RWPE1 (cell line): ENCODE measurements at regions not wholly inside any gene's neighbourhood (a gene's known extent, or its start where the extent isn't known, plus 50 kb on each side); places are given as distances from the start of the nearest gene placed in this dataset.

Source experiments
- CTCF ChIA-PET: fragments of 350-600 bp; sonication (Branson Sonifier 250); formaldehyde crosslinking; extraction: SDS; loops from one replicate; lab custom pipeline; 2021; lab: Yijun Ruan, JAX
- POLR2A ChIA-PET: fragments of 400-600 bp; formaldehyde crosslinking; extraction: SDS; loops from one replicate; lab custom pipeline; 2020; ENCODE audit warnings: antibody characterized with exemption; ENCODE audit not compliant: low non-redundant PET; lab: Yijun Ruan, JAX
- DNase-seq: peaks from one replicate; pipeline ENCODE4 v3.0.0; 2012; ENCODE audit warnings: low spot score
- H3K27ac ChIP-seq: fragments of 450-650 bp; 2 replicates; pipeline ENCODE4 v1.5.1; 2017
- CTCF ChIP-seq: fragments of 450-650 bp; conservative IDR thresholded peaks from 2 replicates; pipeline ENCODE4 v1.5.1; 2017; ENCODE audit warnings: low read depth, mild to moderate bottlenecking

DNA sequence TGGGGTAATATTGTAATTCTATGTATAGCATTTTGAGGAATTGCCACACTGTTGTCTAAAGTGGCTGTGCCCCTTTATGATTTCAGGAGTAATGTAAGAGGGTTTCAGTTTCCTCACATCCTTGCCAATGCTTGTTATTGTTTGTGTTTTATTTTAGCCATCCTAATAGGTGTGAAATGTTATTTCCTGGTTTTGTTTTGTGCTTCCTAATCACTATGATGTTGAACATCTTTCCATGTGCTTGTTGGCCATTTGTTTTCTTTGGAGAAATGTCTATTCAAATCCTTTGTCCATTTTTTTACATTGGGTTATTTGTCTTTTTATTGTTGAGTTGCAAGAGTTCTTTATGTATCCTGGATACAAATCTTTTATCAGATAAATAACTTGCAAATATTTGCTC, 97.3 kb upstream of the MLIP start:
- CTCF ChIA-PET, result no interaction called here
- no peak for TF ChIP-seq CTCF
- H3K27ac ChIP-seq, result no peak overlapping the region
- DNase-seq, result no peak
- POLR2A ChIA-PET, result no interaction called here

DNA sequence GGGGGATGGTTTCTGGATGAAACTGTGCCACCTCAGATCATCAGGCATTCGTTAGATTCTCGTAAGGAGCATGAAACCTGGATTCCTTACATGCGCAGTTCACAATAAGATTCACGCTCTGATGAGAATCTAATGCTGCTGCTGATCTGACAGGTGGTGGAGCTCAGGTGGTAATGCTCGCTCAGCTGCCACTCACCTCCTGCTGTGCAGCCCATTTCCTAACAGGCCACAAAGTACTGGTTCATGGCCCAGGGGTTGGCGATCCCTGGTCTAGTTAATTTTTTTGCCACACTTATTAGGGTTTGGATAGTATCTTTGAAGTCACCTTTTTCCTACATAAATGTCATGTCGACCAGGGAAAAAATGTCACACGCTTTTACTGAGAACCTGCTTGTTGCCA, 96.8 kb upstream of the MLIP start:
- POLR2A ChIA-PET, result no interaction called here
- no peak for DNase-seq
- H3K27ac ChIP-seq, result no peak overlapping the region
- CTCF ChIA-PET, result no interaction called here
- no peak for TF ChIP-seq CTCF

GRCh38 chr6:54017877-54018276, 93.4 kb upstream of the MLIP start:
- no peak for DNase-seq
- TF ChIP-seq CTCF, result no peak
- POLR2A ChIA-PET, result no interaction called here
- CTCF ChIA-PET, result no interaction called here
- no peak overlapping the region for H3K27ac ChIP-seq

DNA sequence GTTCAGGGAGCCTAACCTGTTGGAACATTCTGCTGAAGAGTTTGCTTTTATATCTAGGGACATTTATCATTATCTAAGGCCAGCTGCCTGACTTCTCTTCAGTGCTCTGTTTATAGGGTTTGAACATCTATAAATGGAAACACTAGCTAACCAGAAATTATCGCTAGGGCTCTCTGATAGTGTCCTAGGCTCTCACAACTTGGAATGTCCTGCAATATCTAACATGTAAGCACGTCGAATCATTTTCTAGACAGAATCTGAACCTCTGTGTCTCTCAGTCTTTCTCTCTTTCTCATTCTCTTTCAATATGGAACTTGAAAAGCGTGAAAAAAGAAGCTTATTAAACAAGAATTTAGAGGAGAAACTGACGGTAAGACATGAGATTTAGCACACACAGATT, 92.5 kb upstream of the MLIP start:
- no peak for DNase-seq
- CTCF ChIA-PET, result interaction anchor here (0.6 kb wide), 1 partner anchor 1021 kb away, joined by 7 read pairs; no protein-coding TSS in a partner anchor
- TF ChIP-seq CTCF, result no peak
- H3K27ac ChIP-seq, result no peak overlapping the region
- POLR2A ChIA-PET, result no interaction called here

DNA sequence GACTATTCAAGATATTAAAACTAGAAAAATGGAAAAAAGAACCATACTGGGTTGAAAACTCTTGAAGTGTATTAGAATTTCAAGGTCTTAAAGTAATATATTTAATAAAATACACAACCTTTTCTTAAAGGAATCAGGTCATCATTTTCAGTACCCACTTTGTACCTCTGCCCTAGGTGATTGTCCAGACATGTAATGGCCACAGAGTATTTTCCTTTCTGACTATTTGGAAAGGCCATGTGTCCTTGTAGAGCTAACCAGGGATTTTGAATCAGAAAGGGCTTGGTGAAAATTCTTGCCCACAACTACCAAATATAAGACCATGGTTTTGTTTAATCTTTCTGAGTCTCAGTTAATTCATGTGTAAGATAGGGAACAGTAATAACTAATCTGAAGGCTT, 91.4 kb upstream of the MLIP start:
- ChIA-PET CTCF (interaction anchor here (0.6 kb wide), 1 partner anchor 97 kb away, joined by 5 read pairs; no protein-coding TSS in a partner anchor), POLR2A (no interaction called here)
- no peak overlapping the region for H3K27ac ChIP-seq
- no peak for DNase-seq
- TF ChIP-seq CTCF, result no peak

- CTCF ChIA-PET, result no interaction called here
- POLR2A ChIA-PET, result no interaction called here
- no peak for TF ChIP-seq CTCF
- no peak overlapping the region for H3K27ac ChIP-seq
- no peak for DNase-seq
These were observed 90.9 kb upstream of the MLIP start for GRCh38 chr6:54020334-54020733.
